Naive thymus-derived CD4-positive, alpha-beta T cell (primary cell): ENCODE measurements at regions not wholly inside any gene's neighbourhood (a gene's known extent, or its start where the extent isn't known, plus 50 kb on each side); places are given as distances from the start of the nearest gene placed in this dataset.

Experiments used
- ATAC-seq: fragments of 150-1000 bp; cut with Tn5 transposase; 2 replicates; pipeline ENCODE4 v1.10.0; 2021; ENCODE audit warnings: mild to moderate bottlenecking, moderate library complexity
- CTCF ChIA-PET: fragments of 350-600 bp; sonication (Branson Sonifier 250); formaldehyde crosslinking; loops from one replicate; lab custom pipeline; 2021; ENCODE audit warnings: antibody characterized with exemption; lab: Charles Lee
- POLR2A ChIA-PET: fragments of 350-600 bp; sonication (Branson Sonifier 250); formaldehyde crosslinking; loops from one replicate; lab custom pipeline; 2021; ENCODE audit warnings: antibody characterized with exemption, inconsistent platforms; lab: Charles Lee
- DNase-seq, 9 donors: peaks; one replicate each; pipeline versions ENCODE4 v3.0.0 to v3.0.0-alpha.2; 2020 to 2022; ENCODE audit warnings: mixed read lengths in 1 of 9
- H3K27ac ChIP-seq: one replicate; pipeline ENCODE4 v1.7.0; 2013; ENCODE audit warnings: mild to moderate bottlenecking, low read depth, low read length, moderate library complexity
- H3K27me3 ChIP-seq, 2 donors: one replicate each; pipeline ENCODE4 v1.7.0; 2013; ENCODE audit warnings: low read length in 2 of 2, mild to moderate bottlenecking in 2 of 2, moderate library complexity in 2 of 2; ENCODE audit not compliant: control insufficient read depth in 2 of 2, insufficient read depth in 2 of 2
- H3K36me3 ChIP-seq, 3 experiments: 1 replicate in 2 of 3; 2 replicates in 1 of 3; pipeline ENCODE4 v1.7.0; 2013; ENCODE audit warnings: low read length in 3 of 3, mild to moderate bottlenecking in 3 of 3, moderate library complexity in 1 of 3; ENCODE audit not compliant: insufficient read depth in 3 of 3, control insufficient read depth in 2 of 3
- H3K4me1 ChIP-seq, 2 donors: one replicate each; pipeline ENCODE4 v1.7.0; 2013; ENCODE audit warnings: low read length in 2 of 2, mild to moderate bottlenecking in 2 of 2, moderate library complexity in 1 of 2; ENCODE audit not compliant: control insufficient read depth in 2 of 2, insufficient read depth in 2 of 2
- H3K4me3 ChIP-seq: 2 replicates; pipeline ENCODE4 v1.7.0; 2013; ENCODE audit warnings: mild to moderate bottlenecking, low read length
- H3K9me3 ChIP-seq, 3 experiments: 1 replicate in 2 of 3; 2 replicates in 1 of 3; pipeline ENCODE4 v1.7.0; 2013; ENCODE audit warnings: low read length in 3 of 3; ENCODE audit not compliant: control insufficient read depth in 2 of 3
- H3K27ac Mint-ChIP-seq, 9 donors: one replicate each; pipeline ENCODE4 v1.8.0; 2020 to 2022; ENCODE audit warnings: mixed read lengths in 9 of 9, mild to moderate bottlenecking in 8 of 9, moderate library complexity in 5 of 9, inconsistent platforms in 2 of 9
- H3K27me3 Mint-ChIP-seq, 5 donors: one replicate each; pipeline ENCODE4 v1.8.0; 2021 to 2022; ENCODE audit warnings: mixed read lengths in 5 of 5, mild to moderate bottlenecking in 1 of 5
- H3K36me3 Mint-ChIP-seq, 5 donors: one replicate each; pipeline ENCODE4 v1.8.0; 2020 to 2022; ENCODE audit warnings: mixed read lengths in 5 of 5, mild to moderate bottlenecking in 3 of 5, inconsistent platforms in 1 of 5
- H3K4me1 Mint-ChIP-seq, 7 donors: one replicate each; pipeline ENCODE4 v1.8.0; 2020 to 2022; ENCODE audit warnings: mixed read lengths in 7 of 7, mild to moderate bottlenecking in 3 of 7, inconsistent platforms in 1 of 7
- H3K4me3 Mint-ChIP-seq, 10 donors: one replicate each; pipeline ENCODE4 v1.8.0; 2020 to 2022; ENCODE audit warnings: mild to moderate bottlenecking in 10 of 10, mixed read lengths in 10 of 10, moderate library complexity in 6 of 10, inconsistent platforms in 2 of 10
- H3K9me3 Mint-ChIP-seq, 11 donors: one replicate each; pipeline ENCODE4 v1.8.0; 2020 to 2022; ENCODE audit warnings: mixed read lengths in 11 of 11, mild to moderate bottlenecking in 4 of 11, inconsistent platforms in 1 of 11, moderate library complexity in 1 of 11
- intact Hi-C, 2 donors: fragments of 100-400 bp; cut with micrococcal nuclease; formaldehyde crosslinking; loops; one replicate each; pipeline ENCODE4 v1.15.1; 2023

- intact Hi-C loops: no loop called here
- no peaks in the 10 kb centered on the region for H3K27me3 Mint-ChIP-seq
- H3K4me3 Mint-ChIP-seq: no peak overlapping the region
- Histone ChIP-seq H3K36me3 (no peaks in the 10 kb centered on the region), H3K4me3 (no peak overlapping the region), H3K27me3 (no peaks in the 10 kb centered on the region), H3K9me3 (no peaks in the 10 kb centered on the region), H3K4me1 (no peaks in the 10 kb centered on the region), H3K27ac (no peak overlapping the region)
- no peak for ATAC-seq
- ChIA-PET CTCF (no interaction called here), POLR2A (no interaction called here)
- DNase-seq: no peak
- peaks cover 2 to 34% (median 6%) of the 10 kb centered on the region in 11 donors for H3K9me3 Mint-ChIP-seq
- H3K27ac Mint-ChIP-seq: no peak overlapping the region
- no peaks in the 10 kb centered on the region for H3K4me1 Mint-ChIP-seq
- no peaks in the 10 kb centered on the region for H3K36me3 Mint-ChIP-seq
Observed at GRCh38 chr4:91916219-91916618, 387.5 kb upstream of the GRID2 start.

DNA sequence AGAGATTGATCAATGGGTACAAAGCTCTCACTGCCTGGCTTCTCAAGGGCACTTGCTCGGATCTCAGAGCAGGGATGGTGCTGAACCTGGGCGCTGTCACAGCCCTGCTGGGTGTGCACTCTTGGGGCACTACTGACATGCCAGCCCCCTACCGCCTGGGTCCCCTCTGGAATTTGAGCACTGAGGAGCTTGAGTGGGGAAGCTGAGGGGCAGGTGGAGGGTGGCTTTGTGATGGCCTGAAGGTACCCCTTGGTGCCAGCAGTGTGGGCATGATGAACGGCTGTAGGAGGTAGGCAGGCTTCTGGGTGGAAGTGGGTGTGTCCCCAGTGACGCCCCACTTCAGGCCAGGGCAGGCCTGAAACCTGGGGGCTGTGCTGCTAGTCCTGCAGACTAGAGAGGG is 379.1 kb upstream of the GRID2 start:
- no peaks in the 10 kb centered on the region for H3K9me3 ChIP-seq
- ChIA-PET CTCF (no interaction called here), POLR2A (no interaction called here)
- Mint-ChIP-seq H3K27ac (no peak overlapping the region), H3K9me3 (peaks cover 0 to 31% (median 3%) of the 10 kb centered on the region in 11 donors), H3K4me1 (no peaks in the 10 kb centered on the region), H3K4me3 (no peak overlapping the region), H3K27me3 (no peaks in the 10 kb centered on the region), H3K36me3 (no peaks in the 10 kb centered on the region)
- ATAC-seq: no peak
- no peak overlapping the region for H3K4me3 ChIP-seq
- H3K27ac ChIP-seq: no peak overlapping the region
- DNase-seq: no peak
- H3K36me3 ChIP-seq: no peaks in the 10 kb centered on the region
- no peaks in the 10 kb centered on the region for H3K4me1 ChIP-seq
- intact Hi-C loops: no loop called here
- H3K27me3 ChIP-seq: no peaks in the 10 kb centered on the region

GRCh38 chr4:91935217-91935616 is 368.5 kb upstream of the GRID2 start:
- no peaks in the 10 kb centered on the region for H3K27me3 ChIP-seq
- no peak overlapping the region for H3K4me3 ChIP-seq
- intact Hi-C loops: no loop called here
- no peaks in the 10 kb centered on the region for H3K27me3 Mint-ChIP-seq
- no peak for ATAC-seq
- H3K4me1 Mint-ChIP-seq: no peaks in the 10 kb centered on the region
- ChIA-PET CTCF (no interaction called here), POLR2A (no interaction called here)
- no peaks in the 10 kb centered on the region for H3K4me1 ChIP-seq
- H3K36me3 ChIP-seq: no peaks in the 10 kb centered on the region
- H3K4me3 Mint-ChIP-seq: no peak overlapping the region
- peaks cover 0 to 21% (median 4%) of the 10 kb centered on the region in 11 donors for H3K9me3 Mint-ChIP-seq
- H3K27ac ChIP-seq: no peak overlapping the region
- DNase-seq: no peak
- no peaks in the 10 kb centered on the region for H3K9me3 ChIP-seq
- peaks cover 0 to 5% (median 0%) of the 10 kb centered on the region in 5 donors for H3K36me3 Mint-ChIP-seq
- H3K27ac Mint-ChIP-seq: no peak overlapping the region

- intact Hi-C loops: no loop called here
- no peaks in the 10 kb centered on the region for H3K9me3 ChIP-seq
- Mint-ChIP-seq H3K4me3 (no peak overlapping the region), H3K27me3 (no peaks in the 10 kb centered on the region), H3K4me1 (no peaks in the 10 kb centered on the region), H3K27ac (no peak overlapping the region), H3K36me3 (peaks cover 0 to 5% (median 0%) of the 10 kb centered on the region in 5 donors), H3K9me3 (peaks cover 0 to 21% (median 4%) of the 10 kb centered on the region in 11 donors)
- H3K27me3 ChIP-seq: no peaks in the 10 kb centered on the region
- DNase-seq (no peak), ATAC-seq (no peak)
- no peaks in the 10 kb centered on the region for H3K4me1 ChIP-seq
- POLR2A ChIA-PET: no interaction called here
- no peaks in the 10 kb centered on the region for H3K36me3 ChIP-seq
- H3K27ac ChIP-seq: no peak overlapping the region
- no peak overlapping the region for H3K4me3 ChIP-seq
- CTCF ChIA-PET: interaction anchor here (0.6 kb wide), 1 partner anchor 551 kb away, joined by 3 read pairs; no protein-coding TSS in a partner anchor
Observed at GRCh38 chr4:91936311-91936710, 367.5 kb upstream of the GRID2 start.

GRCh38 chr4:91957963-91958362 is 345.8 kb upstream of the GRID2 start:
- no peaks in the 10 kb centered on the region for H3K27me3 Mint-ChIP-seq

GRCh38 chr4:91958596-91958995 is 345.2 kb upstream of the GRID2 start:
- Histone ChIP-seq H3K4me3 (no peak overlapping the region), H3K27me3 (no peaks in the 10 kb centered on the region), H3K36me3 (no peaks in the 10 kb centered on the region), H3K27ac (no peak overlapping the region), H3K9me3 (peaks cover 0 to 6% (median 0%) of the 10 kb centered on the region in 3 experiments), H3K4me1 (no peaks in the 10 kb centered on the region)
- ATAC-seq: no peak
- ChIA-PET CTCF (no interaction called here), POLR2A (no interaction called here)
- H3K27me3 Mint-ChIP-seq: no peaks in the 10 kb centered on the region
- H3K4me1 Mint-ChIP-seq: no peaks in the 10 kb centered on the region
- no peaks in the 10 kb centered on the region for H3K36me3 Mint-ChIP-seq
- intact Hi-C loops: no loop called here
- H3K4me3 Mint-ChIP-seq: no peak overlapping the region
- peaks cover 0 to 5% (median 4%) of the 10 kb centered on the region in 11 donors for H3K9me3 Mint-ChIP-seq
- DNase-seq: no peak
- H3K27ac Mint-ChIP-seq: no peak overlapping the region

More at GRCh38 chr4:91957963-91958362, 345.8 kb upstream of the GRID2 start:
- H3K4me3 ChIP-seq: no peak overlapping the region
- H3K27me3 ChIP-seq: no peaks in the 10 kb centered on the region
- no peaks in the 10 kb centered on the region for H3K4me1 ChIP-seq
- H3K9me3 ChIP-seq: peaks cover 0 to 6% (median 0%) of the 10 kb centered on the region in 3 experiments
- Mint-ChIP-seq H3K9me3 (peaks cover 0 to 5% (median 4%) of the 10 kb centered on the region in 11 donors), H3K4me3 (no peak overlapping the region), H3K36me3 (no peaks in the 10 kb centered on the region), H3K4me1 (no peaks in the 10 kb centered on the region), H3K27ac (no peak overlapping the region)
- no peaks in the 10 kb centered on the region for H3K36me3 ChIP-seq
- H3K27ac ChIP-seq: no peak overlapping the region
- intact Hi-C loops: no loop called here
- ATAC-seq (no peak), DNase-seq (no peak)
- ChIA-PET POLR2A (no interaction called here), CTCF (no interaction called here)

- Mint-ChIP-seq H3K4me1 (no peaks in the 10 kb centered on the region), H3K4me3 (no peak overlapping the region), H3K27ac (no peak overlapping the region), H3K36me3 (no peaks in the 10 kb centered on the region), H3K9me3 (peaks cover 0 to 10% (median 2%) of the 10 kb centered on the region in 11 donors), H3K27me3 (no peaks in the 10 kb centered on the region)
- H3K9me3 ChIP-seq: peaks cover 0 to 6% (median 0%) of the 10 kb centered on the region in 3 experiments
- no peaks in the 10 kb centered on the region for H3K36me3 ChIP-seq
- CTCF ChIA-PET: no interaction called here
- H3K27me3 ChIP-seq: no peaks in the 10 kb centered on the region
- no peak overlapping the region for H3K4me3 ChIP-seq
- H3K4me1 ChIP-seq: no peaks in the 10 kb centered on the region
- intact Hi-C loops: no loop called here
- DNase-seq (no peak), ATAC-seq (no peak)
- POLR2A ChIA-PET: no interaction called here
- no peak overlapping the region for H3K27ac ChIP-seq
Observed at GRCh38 chr4:91961504-91961903, 342.3 kb upstream of the GRID2 start.
